HG02623 (cell line): ENCODE measurements at regions not wholly inside any gene's neighbourhood (a gene's known extent, or its start where the extent isn't known, plus 50 kb on each side); places are given as distances from the start of the nearest gene placed in this dataset.
"Not testable (repeated sequence)": the region's sequence is repeated elsewhere in the genome, so short reads cannot be mapped to it uniquely, and the experiment has no call there.

ENCODE experiments used
- ATAC-seq: cut with Tn5 transposase; IDR thresholded peaks from one replicate; pipeline ENCODE4 v1.9.1; 2021; ENCODE audit warnings: moderate library complexity; ENCODE audit not compliant: unreplicated experiment

DNA sequence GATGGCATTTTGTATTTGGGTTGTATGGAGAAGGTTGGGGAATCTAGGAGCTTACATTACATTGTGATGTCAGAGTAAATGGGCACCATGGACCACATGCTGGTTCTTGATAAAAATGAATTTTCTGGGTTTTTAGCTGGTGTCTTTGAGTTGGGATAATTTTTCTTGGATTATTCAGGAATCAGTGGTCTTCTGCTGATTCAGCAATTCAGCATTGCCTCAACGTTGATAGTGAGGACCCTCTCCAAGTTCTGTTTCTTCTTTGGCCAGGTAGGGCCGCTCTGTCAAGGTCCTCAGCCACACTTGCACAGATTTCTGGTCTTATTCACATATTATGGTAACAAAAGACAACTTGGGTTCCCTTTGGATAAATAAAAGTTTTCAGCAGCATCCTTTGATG lies 312.0 kb upstream of the TPK1 start:
- no peak for ATAC-seq

DNA sequence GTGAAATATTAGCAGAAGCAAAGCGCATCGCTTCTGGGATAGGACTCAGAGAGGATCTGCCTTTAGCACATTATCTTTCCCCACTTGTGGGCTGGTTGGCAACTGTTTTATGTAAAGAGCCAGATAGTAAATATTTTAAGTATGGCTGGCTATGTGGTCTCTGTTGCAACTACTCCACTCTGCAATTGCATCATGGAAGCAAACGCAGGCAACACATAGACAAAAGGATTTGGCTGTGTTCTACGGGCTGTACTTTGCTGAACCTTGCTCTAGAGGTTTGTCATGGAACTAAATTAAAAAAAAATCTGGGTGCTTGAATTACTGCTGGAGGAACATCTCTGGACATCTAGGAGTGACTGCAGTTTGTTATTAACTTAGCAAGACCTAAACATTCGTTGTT lies 307.8 kb upstream of the TPK1 start:
- no peak for ATAC-seq

DNA sequence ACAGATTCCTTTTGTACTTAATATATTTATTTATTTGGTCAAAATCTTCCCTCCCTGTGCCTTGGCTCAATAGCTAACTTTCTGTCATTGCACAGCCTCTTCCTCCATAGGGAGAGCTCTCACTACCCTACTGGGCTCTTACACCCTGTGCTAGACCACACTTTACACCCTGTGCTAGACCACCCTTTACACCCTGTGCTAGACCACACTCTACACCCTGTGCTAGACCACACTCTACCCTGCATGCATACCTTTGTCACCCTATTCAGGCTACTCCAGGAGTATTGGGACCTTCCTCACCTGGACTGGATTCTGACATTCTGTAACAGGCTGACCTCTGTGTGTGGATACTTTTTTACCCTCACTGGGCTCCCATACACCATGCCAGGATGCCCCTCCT lies 298.5 kb upstream of the TPK1 start:
- no peak for ATAC-seq

DNA sequence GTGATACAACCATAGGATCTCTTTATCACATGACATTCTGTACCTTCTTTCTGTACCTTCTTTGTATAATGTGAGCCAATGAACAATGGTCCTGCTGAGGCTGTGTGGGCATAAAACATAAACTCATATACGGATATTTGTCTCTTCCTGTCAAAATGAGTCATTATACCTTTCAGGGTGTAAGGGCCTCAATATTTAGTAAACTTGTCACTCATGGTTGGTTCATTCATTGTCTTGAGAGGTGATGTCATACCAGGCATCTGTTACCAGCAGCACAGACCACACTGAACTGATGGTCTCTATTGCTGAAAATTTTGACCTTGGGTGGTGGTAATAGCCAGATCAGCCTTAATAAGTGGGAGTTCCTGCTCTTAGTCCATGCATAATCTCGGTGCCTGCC lies 287.6 kb upstream of the TPK1 start:
- no peak for ATAC-seq

DNA sequence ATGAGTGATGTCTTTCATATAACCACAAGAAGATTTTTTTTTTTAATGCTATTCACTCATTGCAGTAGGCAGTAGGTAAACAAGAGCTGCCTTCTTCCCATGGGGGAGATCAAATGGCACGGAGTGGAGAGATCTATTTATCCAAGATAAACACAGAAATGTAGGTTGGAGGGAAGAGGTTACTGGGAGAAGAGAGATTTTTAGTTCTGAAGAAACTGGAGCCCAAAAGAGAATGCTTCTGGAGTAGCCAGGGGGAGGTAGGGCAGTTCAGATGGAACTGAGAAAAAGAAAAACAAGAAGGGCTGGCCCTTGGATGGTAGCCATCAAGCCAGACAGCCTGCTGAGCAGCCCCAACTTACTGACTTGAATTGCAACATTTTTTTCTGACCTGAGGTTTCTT lies 270.1 kb upstream of the TPK1 start:
- no peak for ATAC-seq

DNA sequence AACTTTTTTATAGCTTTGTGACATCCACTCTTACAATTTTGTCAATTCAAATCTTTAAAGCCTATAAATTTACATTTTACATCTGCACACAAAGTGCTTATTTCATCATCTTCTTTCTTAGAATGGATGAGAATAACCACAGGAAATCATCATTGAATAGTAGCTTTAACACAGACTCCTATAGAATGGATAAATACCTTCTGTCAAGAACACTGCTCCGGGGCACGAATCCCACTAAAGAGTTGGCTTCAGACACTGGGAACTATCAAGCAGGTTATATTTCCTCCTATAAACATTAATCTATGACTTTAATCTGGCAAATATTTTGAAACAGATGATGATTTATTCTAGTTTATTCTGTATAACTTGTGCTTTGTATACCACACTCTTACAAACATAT lies 269.7 kb upstream of the TPK1 start:
- ATAC-seq, result no peak

DNA sequence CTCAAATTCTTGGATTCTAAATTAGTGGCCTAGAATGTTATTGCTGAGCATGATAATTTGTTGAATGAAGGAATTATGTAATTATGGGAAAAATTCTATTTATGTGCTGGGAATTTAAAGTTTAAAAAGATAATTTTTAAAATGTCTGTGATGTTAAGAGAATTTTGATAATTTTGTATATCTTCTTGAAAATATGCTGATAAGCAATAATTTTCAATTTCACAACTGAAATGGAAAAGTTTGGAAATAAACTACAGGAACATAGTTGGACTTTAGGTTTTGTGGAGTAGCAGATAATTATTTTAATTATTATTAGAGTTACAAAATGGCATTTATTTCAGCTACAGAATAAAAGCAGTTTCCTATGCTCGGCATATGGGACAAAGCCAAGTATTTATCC lies 268.5 kb upstream of the TPK1 start:
- no peak for ATAC-seq

DNA sequence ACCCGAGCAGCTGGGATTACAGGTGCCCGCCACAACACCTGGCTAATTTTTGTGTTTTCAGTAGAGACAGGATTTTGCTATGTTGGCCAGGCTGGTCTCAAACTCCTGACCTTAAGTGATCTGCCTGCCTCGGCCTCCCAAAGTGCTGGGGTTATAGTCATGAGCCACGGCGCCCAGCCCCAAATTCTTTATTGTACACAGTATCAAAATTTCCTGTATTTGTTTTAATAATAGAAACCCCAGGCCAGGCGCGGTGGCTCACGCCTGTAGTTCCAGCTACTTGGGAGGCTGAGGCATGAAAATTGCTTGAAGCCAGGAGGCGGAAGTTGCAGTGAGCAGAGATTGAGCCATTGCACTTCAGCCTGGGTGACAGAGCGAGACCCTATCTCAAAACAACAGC lies 266.3 kb upstream of the TPK1 start:
- not testable (repeated sequence) for ATAC-seq

DNA sequence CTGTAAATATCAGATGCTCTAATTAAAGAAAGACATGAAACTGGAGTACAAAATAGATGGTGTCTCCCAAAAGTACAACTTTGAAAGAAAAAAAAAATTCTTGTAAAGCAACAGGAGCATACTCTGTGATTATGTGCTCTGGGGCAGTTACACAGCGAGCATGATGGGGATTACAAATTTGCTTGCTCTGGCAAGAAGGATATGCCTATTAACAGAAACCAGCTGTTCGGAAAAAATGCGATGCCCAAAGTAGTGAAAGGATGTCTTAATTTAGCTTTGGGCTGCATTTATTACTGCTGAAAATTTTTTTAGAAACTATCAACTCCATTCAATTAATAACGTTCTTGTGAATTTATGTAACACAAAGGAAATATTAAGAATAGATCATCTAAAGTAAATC lies 256.9 kb upstream of the TPK1 start:
- no peak for ATAC-seq

DNA sequence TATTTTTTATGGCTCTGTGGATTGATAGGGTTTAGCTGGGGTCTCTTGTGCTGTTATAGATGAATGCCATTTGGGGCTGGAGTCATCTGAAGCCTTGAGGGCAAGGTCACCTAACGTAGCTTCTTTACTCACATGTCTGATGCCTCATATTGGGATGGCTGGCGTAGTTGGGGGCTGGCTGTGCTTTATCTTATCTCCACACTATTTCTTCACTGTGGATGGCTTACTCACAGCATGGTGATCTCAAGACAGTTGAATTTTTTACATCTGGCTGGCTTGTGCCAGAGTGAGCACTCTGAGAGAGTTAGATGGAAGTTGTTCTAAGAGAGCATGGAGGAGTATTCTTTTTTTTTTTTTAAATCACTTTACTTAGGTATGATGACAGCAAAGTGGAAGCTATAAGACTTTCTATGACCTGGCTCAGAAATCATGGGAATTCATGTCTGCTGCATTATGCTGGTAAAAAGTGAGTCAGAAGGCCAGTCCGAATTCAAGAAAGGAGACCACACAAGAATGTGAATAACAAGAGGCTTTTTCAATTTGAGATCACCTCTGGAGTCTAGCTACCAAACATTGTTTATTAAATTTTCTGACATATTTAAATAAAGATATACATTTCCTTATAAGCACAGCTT lies 252.4 kb upstream of the TPK1 start:
- no peak for ATAC-seq

DNA sequence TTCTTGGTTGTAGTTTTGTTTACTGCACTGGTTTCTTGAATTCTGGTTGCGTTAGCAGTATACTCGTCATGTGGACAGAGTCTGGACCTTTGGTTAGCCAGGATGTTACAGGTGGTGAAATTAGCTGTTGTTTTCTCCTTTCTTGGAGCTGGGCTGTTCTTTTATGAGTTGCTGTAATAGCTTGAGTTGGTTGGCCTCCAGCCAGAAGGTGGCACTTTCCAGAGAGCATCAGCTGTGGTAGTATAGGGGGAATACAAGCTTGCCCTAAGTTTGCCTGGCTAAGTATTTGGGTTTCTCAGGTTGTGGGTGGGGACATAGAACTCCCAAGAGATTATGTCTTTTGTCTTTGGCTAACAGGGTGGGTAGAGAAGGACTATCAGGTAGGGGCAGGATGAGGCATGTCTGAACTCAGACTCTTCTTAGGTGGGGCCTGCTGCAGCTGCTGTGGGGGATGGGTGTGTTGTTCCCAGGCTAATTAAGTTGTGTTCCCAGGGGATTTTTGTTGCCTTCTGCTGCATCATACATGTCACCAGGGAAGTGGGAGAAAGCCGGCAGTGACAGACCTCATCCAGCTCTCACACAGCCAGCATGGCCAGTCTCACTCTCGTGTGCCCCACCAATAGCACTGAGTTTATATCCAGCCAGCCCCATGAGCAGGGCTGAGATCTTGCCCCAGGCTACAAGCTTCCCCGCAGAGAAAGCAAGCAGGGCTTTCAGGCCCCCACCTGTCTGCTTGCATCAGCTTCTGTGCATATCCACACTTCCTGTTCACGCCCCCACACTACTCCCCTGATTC lies 246.7 kb upstream of the TPK1 start:
- ATAC-seq, result no peak

DNA sequence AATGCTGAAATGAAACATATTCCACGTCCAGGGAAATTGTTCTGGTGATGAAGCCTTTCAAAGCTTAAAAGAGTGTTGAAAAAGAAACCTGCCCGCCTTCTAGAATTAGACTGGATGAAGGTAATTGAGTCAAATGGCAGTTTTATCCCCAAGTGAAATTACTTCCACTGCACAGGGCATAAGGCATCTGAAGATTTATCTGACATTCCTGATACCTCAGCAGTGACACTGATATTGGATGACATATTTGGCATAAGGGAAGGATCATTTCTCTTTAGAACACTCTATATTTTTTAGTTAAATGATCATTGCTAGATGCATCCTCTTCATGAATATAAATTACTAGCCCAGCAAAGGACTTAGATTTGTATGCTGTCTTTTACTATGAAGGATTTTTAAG lies 229.6 kb upstream of the TPK1 start:
- no peak for ATAC-seq

DNA sequence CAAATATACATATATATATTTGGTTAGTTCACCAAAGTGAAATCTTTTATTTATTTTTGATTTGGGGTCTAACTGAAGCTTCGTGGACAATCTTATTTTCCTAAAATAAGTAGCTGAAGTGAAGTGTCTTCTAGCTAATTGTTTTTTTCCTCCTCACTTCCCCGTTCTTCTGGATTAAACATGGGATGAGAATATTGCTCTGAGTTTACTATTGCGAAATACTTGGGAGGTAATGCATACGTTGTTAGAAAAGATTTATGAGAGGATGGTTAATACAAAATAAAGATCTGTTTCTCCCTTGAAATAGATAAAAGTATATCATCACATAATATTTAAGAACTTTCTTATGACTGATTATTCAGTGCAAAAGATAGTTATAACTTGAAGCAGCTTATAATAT lies 228.3 kb upstream of the TPK1 start:
- ATAC-seq, result no peak

DNA sequence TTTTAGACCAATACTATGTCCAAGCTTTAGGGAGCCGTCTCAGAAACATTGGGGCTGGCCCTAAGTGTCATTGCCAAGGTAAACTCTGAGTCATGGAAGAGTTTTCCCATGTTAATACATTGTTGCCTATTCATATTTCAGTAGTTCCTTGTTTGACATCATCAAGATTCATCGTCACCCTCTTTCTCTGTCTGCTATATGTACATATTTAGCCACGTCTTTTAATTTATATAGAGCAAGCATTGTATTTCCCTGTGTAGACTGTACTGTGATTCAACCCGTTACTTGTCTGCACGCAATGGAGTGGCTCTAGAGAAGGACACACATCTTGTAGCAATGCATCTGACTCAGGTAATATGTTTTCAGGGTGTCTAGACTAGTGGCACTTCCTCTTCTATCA lies 217.9 kb upstream of the TPK1 start:
- ATAC-seq, result no peak

DNA sequence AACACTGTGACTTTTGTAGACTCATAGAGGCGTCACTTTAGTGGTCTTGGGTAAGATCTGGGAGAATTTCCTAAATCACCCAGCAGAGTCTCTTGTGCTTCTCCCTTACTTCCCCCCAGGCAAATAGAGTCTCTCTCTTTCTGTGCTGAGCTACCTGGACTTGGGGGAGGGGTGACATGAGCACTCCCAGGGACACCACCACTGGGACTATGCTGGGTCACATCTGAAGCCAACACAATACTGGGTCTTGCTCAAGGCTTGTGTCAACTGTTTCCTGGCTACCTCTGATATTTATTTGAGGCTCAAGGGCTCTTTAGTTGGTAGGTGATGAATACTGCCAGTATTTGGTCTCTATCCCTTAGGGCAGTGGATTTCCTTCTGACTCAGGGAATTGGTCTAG lies 214.6 kb upstream of the TPK1 start:
- no peak for ATAC-seq

DNA sequence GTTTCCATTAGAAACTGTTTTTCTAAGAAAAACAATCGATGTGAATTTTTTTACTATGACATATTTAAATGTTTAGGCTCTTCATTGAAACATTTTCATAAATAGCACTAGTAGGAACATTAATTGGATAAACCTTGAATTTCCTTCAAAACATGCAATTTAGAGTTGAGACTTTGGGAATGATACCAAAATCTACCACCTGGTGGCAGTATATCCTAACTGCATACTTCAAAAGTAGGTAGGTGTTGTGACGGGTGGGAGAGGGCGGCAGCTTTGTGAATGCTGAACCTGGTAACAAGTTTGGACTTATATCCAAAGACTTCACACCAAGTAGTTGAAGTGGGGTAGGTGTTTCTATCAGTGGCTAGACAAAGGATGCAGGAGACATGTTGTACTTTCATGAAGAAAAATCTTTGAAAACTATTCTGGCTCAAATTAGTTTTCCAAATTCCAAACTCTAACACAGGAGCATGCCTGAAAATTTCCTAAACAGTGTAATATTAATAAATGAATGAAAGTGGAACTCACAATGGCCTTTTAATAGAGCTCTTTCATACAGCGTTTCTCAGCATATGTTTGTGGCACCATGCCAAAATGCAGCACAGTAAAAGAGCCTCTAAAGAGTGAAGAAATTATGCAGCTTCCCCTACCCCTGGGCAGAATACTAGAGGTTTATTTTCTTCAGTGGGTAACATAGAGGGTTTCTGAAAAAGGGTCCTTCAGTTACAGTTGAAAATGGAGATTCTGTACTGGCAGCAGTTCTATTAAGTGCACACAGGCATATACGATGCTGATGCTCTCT lies 201.0 kb upstream of the TPK1 start:
- ATAC-seq, result peak; percentile 89

DNA sequence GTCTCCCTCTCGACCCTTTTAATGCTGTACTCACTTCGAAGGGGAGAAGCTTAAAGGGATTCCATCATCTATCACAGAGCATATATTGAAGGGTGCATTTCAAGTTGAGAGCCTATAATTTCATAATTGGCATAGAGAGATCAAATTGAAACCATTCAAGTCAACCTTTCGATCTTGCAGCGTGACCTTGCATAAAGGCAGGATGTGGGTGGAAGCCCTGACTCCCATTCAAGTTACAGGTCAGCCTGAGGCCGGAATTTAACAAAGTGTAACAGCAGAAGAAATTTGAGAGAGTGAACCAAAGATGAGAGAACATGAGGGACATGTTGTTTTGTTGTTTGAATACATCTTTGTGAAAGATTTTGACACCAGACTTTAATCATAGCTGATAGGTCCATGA lies 195.3 kb upstream of the TPK1 start:
- no peak for ATAC-seq

DNA sequence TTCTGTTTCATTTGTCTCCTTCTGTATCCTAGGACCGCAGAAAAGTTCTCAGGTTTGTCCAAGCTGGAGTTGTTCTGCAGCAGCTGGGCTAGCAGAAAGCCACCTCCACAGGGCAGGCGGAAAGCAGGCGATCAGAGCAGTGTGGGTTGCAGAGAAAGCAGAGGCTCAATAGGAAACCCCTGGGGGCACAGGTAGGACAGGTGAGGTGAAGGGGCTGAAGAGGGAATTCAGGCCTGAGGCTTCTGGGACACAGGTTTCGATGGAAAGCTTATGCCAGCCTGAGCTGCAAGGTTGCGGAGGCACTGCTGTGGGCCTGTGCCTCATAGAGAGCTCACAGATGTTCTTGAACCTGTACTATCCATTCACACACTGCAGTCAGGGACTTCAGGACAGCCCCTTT lies 194.9 kb upstream of the TPK1 start:
- no peak for ATAC-seq

DNA sequence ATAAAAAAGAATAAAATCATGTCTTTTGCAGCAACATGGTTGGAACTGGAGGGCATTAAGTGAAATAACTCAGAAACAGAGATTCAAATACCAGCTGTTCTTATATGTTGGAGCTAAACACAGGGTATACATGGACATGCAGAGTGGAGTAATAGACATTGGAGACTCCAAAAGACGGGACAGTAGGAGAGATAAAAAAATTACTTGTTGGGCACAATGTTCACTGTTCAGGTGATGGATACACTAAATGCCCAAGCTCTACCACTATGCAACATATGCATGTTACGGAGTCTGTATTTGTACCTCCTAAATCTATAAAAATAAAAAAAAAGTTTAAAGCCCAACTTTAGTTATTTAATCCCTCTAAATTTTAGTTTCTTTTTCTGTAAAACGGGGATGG lies 184.6 kb upstream of the TPK1 start:
- ATAC-seq, result no peak

DNA sequence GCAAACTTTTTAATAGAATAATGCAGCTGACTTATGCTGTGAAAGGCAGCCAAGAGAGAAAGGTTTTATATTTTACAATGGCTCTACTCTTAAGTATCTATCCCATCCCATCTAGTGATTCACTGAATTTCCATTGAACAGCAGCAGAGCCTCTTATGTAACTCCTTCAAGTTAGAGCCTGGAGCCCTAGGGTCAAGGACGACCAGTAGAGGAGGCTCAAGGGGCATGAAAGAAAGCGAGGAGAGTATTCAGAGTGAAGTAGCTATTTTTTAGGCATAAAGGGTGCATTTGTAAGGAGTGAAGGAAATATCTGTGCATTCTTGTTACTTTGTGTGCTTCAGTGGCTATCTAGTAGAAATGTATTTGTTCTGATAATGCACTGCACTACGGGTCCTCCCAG lies 180.2 kb upstream of the TPK1 start:
- ATAC-seq, result no peak

DNA sequence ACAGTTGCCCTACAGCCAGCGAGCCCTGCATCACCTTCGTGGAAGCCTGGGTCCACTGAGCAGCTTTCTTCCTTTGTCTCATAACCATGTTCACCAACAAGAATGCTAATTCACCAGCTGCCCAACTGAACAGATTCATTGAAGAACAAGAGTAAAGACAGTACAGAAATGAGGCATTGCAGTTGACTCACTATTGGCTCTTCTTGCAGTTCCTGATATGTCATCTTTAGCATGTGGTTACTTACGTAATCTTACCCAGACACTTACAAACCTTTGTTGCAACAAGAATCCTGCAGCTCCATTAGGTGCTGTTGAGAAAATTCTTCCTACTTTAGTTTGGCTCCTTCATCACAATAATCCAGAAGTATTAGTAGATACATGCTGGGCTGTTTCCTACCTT lies 174.0 kb upstream of the TPK1 start:
- ATAC-seq, result no peak

DNA sequence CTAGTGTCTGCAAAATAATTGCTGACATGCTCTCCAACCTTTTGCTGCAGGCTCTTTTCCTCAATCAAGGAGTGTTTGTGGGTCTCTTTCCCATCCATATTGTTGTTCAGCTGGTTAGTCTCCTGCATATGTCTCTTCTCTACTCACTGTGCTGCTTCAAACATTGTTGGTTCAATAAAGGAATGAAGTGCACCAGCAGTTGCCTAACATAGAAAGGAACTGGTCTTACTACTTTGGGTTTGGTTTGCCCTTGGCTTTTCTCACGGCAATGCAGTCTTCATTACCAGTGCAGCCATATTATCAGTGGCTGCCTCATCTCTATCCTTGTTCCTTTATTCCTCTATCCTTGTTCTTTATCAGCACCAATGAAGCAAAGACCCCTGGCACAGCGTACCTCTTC lies 169.7 kb upstream of the TPK1 start:
- ATAC-seq, result no peak
